Loucy (cell line): ENCODE measurements at regions not wholly inside any gene's neighbourhood (a gene's known extent, or its start where the extent isn't known, plus 50 kb on each side); places are given as distances from the start of the nearest gene placed in this dataset.

ENCODE experiments used
- CTCF ChIP-seq: fragments of 200-600 bp; sonication (generic); conservative IDR thresholded peaks from 2 replicates; pipeline ENCODE4 v1.5.1; 2014; ENCODE audit warnings: mild to moderate bottlenecking, antibody characterized with exemption, low read length
- EZH2phosphoT487 ChIP-seq: fragments of 200-600 bp; IDR thresholded peaks from 2 replicates; pipeline ENCODE4 v1.6.1; 2018; ENCODE audit warnings: antibody characterized with exemption, mild to moderate bottlenecking, moderate library complexity, borderline replicate concordance

DNA sequence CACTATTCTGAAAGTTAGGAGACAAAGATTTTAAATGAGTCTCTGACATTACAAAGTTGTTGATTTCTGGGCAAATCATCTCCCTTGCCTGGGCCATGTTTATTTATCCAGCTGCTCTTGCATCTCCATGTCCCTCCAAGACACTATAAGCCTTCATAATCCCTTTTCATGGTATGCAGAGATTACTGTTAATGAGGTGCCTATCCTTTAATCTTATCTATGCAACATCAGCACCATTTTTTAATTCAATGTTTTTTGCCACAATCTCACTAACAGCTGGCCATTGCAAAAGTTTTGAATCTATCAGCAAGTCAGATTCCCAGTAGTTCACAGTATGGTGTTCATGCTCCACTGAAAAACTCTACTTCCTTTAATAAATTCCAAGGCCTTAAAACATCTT, 108.5 kb upstream of the PTPRD start:
- no peak for TF ChIP-seq CTCF
- no peak for TF ChIP-seq EZH2phosphoT487
